ENCODE measurements at regions not wholly inside any gene's neighbourhood (a gene's known extent, or its start where the extent isn't known, plus 50 kb on each side); places are given as distances from the start of the nearest gene placed in this dataset.

DNA sequence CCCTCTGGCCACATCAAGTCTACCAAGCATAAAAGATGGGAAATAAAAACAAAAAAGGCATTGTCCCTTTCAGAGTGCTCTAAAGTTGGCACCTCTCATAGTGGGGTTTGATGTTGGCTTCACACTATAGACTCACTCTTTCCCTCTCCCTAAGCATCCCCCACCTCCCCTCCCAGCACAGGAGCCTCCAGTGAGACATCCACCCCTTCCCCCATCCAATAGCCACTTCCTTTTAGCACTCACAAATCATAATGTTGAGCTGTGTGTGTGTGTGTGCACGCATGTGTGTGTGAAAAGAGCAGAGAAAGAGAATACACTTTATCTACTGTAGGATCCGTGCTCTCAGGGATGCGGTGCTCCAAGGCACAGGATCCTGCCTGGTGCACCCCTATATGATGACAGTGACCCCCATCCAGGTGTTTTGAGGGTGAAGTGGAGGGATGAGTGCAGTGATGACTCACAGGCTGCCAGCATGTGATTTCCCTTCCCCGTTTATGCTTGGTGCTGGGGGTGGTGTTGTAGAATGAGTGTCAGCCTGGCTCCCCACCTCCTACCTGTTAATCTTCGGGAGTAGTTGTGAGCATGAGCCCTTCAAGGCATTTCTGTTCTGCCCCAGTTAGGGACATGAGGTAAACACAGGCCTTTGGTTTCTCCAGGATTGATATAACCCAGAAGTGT, 235.2 kb upstream of the B3GAT1 start:
- no peak for DNase-seq (ENCODE audit: low read depth, low spot score)

DNA sequence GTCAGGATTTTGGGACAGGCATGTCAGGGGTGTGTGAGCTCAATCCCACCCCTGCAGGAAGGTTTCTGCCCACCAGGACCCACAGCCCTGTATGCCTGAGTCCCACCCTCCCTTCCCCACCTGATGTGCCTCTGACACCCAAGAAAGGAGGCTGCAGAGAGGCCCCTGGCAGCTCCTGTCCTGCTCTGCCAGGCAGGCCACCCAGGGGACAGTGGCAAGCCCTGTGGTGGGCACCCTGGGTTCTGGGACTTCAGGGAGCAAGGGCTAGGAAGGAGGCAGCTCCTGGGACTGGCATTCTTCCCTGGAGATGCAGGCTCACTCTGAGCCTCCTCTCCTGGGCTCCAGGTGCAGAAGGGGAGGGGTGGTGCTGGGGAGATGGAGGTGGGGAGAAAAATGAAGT, 234.5 kb upstream of the B3GAT1 start:
- DNase-seq (ENCODE audit: low read depth, low spot score), result no peak

GRCh38 chr11:134645576-134645975, 233.5 kb upstream of the B3GAT1 start:
- DNase-seq (ENCODE audit: low read depth, low spot score), result no peak

DNA sequence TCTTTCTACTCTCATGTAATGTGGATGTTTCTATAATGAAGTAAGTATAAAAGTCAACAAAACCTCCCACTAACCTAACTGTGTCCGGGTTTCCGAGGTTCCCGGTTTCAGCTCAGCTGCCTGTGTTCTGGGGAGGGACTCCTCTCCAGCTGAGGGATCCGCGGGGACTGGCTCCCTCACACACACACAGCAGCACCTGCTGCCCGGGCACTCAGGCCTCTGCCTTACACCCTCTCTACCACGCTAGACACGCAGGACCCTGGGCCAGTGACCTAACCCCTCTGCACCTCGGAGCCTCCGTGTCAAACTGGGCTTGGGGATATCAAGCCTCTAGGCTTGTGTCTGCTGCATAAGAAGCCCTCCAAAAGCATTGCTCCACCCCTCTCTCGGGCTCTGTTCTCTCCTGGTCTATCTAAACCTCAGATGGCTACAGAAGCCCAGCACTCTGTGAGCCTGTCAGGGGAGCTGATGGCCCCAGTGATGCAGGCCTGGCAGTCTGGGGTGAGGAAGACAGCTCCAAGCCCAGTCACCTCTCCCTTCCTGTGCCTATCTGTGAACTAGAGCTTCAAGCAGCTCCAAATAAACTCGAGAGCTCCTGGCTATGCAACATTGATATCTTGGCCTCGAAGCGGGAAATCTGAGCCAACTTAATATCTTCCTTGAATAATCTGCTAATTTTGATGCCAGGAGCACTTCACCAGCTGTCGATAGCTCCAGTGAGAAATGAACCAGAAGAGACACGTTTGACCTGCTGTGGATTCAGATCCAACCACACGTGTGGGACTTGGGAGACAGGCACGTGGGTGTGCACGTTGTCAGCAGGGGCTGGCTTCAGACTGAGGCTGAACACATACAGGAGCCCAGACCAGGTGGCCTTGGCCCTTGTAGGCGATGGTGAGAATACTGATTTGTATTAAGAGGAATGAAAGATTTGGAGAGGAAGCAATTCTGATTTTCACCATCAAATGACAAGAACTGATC, 232.7 kb upstream of the B3GAT1 start:
- no peak for DNase-seq (ENCODE audit: low read depth, low spot score)

DNA sequence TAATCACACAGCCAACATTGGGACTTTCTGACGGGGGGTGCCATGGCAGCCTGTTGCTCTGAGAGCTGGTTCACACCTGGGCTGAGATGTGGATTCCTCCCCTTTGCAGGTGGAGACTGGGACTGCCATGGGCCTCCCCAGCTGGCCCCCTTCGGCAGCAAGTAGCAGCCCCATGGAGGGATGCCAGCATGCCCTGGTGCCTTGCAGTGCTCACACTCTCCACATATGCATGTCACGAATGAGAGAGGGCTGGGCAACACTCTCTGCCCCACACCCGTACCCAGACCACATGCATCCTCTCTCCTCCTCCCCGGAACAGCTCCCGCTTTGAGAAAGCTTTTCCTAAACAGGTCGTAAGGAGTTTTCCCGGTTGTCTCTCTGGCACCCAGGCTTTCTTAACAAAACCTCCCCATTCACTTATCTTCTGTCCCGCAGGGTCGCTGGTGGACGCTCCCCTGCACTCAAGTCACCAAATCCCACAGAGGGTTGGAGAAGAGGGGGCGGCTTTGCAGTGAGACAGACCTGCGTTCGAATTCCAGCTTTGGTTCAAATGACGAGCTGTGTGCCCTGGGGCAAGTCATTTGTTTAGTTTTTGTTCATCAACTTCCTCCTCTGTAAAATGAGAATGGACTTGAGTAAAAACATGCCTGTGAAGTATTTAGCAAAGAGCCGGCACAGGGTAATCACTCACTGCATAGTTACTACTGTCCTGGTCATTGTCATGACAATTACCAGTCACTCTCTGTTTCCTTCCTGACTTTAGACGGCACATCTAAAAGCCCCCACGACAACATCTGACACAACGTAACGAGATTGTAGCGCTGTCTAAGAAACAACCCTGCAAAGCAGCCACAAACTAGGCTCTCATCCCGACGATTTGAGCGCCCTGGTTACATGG, 231.3 kb upstream of the B3GAT1 start:
- DNase-seq (ENCODE audit: low read depth, low spot score), result no peak

- DNase-seq (ENCODE audit: low read depth, low spot score), result no peak
Observed at GRCh38 chr11:134642206-134642605, 230.2 kb upstream of the B3GAT1 start.

DNA sequence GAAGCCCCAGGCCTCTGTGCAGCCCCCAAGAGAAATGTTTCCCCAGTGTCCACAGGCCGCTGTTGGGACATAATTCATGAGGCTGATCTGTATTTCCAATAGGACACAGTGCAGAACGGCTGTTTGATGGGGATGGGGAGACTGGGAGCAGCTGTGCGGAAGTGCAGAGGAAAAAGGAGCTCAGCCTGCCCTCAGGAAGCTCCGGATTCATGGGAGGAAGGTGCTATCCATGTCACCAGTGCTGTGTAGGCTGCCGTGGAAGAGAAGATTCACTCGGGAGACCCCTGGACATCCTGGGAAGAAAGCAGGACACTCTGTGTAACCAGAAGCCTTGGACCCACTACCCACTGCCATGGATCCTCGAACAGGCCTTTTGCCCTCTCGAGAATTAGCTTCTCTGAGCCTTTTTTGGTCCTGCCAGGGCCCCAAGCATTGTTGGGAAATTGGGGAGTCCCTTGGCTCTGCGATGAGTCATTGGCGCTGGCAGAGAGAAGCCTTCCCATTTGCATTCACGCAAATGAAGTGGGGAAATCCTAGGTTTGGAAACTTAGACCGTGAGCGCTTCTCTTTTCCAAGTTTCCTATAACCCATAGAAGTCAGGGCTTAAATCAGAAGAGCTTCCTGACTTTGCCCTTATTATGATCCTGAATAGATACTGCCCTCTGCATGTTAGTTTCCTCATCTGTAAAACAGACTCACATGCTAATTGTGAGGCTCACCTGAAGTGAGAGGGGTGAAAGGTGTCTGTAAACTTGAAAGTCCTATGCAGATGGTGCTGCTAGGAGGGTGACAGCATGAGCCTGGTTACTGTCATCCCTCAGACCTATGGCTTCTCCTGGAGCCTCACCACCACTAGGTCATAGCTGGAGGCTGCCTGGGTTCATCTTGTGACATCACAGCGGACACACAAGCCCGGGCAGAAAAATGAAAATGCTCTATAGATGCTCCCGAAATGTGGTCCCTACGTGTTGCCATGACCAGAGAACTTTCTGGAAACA, 229.2 kb upstream of the B3GAT1 start:
- DNase-seq (ENCODE audit: low read depth, low spot score), result no peak

DNA sequence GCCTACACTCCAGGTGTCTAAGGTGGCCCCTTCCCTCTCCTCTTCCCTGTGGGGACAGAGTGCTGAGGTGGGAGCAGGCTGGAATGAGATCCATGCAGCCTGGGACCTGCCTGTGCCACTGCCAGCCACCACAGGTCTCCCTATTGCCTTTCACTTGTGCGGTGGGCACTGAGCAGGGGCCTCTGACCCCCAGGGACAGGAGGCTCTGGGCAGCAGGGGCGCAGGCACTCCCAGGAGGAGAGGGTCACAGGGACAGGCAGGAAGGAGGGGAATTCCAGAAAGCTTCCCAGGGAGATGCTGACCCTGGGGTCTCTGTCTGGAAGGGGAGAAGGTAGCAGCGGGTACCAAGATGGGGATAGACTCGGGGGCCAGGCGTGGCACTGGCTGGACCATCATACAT, 228.5 kb upstream of the B3GAT1 start:
- DNase-seq (ENCODE audit: low read depth, low spot score), result no peak

DNA sequence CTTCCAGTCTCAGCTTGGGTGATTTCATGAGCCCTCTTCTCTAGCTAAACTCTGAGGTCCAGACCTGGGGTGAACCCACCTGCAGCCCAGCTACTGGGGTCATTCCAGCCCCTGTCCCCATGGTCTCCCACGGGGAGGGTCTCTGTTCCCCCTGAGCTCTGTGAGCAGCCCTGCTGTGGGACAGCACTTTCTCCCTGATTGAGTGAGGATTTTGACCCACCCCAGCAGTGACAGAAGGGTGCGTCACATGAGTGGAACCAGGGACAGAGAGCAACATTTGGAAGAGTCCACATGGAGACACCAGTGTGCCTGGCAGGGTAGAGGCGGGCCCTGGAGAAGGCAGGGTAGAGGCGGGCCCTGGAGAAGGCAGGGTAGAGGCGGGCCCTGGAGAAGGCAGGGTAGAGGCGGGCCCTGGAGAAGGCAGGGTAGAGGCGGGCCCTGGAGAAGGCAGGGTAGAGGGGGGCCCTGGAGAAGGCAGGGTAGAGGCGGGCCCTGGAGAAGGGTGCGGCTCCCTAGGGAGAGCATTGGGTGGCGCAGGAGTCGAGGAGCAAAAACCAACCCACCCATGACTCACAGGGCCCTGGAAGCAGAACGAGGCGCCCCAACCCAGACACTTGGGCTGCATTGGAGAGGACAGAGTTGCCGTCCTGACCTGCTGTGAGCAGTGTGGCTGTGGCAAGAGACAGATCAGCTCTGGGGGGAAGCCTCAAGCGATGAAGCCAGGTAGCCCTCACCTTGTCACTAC, 227.7 kb upstream of the B3GAT1 start:
- DNase-seq (ENCODE audit: low read depth, low spot score), result no peak

DNA sequence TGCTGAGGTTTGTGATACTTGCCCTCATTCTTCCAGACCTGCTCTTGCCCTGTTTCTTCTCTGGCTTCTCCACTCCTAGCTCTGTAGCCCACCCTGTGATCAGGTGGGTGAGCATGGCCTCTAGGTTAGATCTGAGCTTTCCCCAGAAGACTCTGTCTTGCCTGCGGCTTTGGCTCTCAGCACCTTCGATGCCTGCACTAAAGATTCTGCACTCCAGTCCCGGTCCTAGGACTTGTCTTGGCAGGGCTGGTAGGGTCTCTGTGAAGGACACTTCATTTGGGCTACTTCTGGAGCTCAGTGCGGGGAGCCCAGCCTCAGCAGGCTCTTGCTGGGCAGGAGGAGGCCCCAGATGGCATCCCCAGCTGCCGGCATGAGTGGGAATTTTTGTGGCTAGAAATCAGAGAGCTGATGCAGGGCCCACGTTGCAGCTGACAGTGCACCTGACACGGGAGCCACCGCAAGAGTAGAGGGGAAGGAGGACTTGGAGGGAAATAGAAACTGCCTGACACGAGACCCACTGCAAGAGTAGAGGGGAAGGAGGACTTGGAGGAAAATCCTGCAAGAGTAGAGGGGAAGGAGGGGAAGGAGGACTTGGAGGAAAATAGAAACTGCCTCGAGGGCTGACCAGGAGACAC, 226.9 kb upstream of the B3GAT1 start:
- no peak for DNase-seq (ENCODE audit: low read depth, low spot score)

GRCh38 chr11:134637091-134638015, 225.3 kb upstream of the B3GAT1 start:
- DNase-seq (ENCODE audit: low read depth, low spot score), result no peak

DNA sequence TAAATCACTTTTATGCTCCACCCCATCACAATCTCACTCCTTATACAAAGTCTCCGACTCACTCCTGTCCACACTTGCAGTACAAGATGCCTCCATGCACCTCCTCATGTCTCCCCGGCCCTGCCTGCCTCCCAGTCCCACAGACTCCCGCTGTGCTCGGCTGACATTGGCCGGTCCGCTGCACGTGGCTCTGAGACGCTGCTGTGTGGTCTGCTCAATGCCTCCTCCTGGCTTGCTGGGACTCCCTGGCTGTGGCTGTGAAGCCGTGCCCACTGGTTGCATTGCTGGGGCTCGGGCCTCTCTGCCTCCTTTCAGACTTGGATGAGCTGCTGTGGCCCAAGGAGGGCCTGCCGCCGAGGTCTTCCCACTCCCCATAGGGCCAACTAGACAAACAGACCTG, 224.0 kb upstream of the B3GAT1 start:
- no peak for DNase-seq (ENCODE audit: low read depth, low spot score)

- no peak for DNase-seq (ENCODE audit: low read depth, low spot score)
Observed at GRCh38 chr11:134634897-134635831, 223.1 kb upstream of the B3GAT1 start.

DNA sequence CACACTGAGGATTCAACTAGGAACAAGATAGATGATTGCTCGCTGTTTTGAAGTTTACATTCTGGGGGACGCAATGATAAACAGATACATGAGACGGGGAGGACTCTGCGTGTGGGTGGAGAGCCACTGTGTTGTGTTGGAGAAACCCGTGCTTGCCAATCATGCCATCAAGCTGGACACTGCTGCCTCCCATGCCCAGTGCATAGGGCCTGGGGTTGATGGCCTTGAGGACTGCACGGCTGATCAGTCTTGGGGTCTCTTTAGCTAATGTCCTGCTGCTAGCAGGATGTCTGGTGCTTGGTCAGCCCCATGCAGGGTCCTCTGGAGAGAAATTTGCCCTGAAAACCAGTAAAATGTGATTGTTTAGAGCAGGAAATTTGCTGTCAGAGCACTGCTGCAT, 221.2 kb upstream of the B3GAT1 start:
- no peak for DNase-seq (ENCODE audit: low read depth, low spot score)

- DNase-seq (ENCODE audit: low read depth, low spot score), result no peak
Observed at GRCh38 chr11:134632347-134633119, 220.5 kb upstream of the B3GAT1 start.

- no peak for DNase-seq (ENCODE audit: low read depth, low spot score)
Observed at GRCh38 chr11:134630861-134631260, 218.8 kb upstream of the B3GAT1 start.

All from activated CD4-positive, CD25-positive, alpha-beta regulatory T cell treated with anti-CD3 and anti-CD28 coated beads, Interleukin-2, amount 50 U/mL, for 16 hours (primary cell).